Activated CD8-positive, alpha-beta T cell treated with anti-CD3 and anti-CD28 coated beads for 36 hours (primary cell): ENCODE measurements at regions not wholly inside any gene's neighbourhood (a gene's known extent, or its start where the extent isn't known, plus 50 kb on each side); places are given as distances from the start of the nearest gene placed in this dataset.

Experiments
- ATAC-seq: fragments of 200-7000 bp; cut with Tn5 transposase; one replicate; pipeline ENCODE4 v1.10.0; 2021; ENCODE audit warnings: mild to moderate bottlenecking, moderate library complexity
- CTCF ChIA-PET: fragments of 350-600 bp; sonication (Branson Sonifier 250); formaldehyde crosslinking; loops from one replicate; lab custom pipeline; 2021; ENCODE audit warnings: antibody characterized with exemption; lab: Charles Lee
- POLR2A ChIA-PET: fragments of 350-600 bp; sonication (Branson Sonifier 250); formaldehyde crosslinking; loops from one replicate; lab custom pipeline; 2021; ENCODE audit warnings: antibody characterized with exemption; lab: Charles Lee
- DNase-seq: peaks from one replicate; pipeline ENCODE4 v3.0.0-alpha.2; 2020
- H3K27ac Mint-ChIP-seq: one replicate; pipeline ENCODE4 v1.8.0; 2021; ENCODE audit warnings: mild to moderate bottlenecking, mixed read lengths
- H3K27me3 Mint-ChIP-seq: one replicate; pipeline ENCODE4 v1.8.0; 2021; ENCODE audit warnings: mixed read lengths
- H3K36me3 Mint-ChIP-seq: one replicate; pipeline ENCODE4 v1.8.0; 2021; ENCODE audit warnings: low read depth, mixed read lengths
- H3K4me1 Mint-ChIP-seq: one replicate; pipeline ENCODE4 v1.8.0; 2021; ENCODE audit warnings: low read depth, mixed read lengths
- H3K4me3 Mint-ChIP-seq: one replicate; pipeline ENCODE4 v1.8.0; 2021; ENCODE audit warnings: mild to moderate bottlenecking, moderate library complexity, mixed read lengths
- H3K9me3 Mint-ChIP-seq: one replicate; pipeline ENCODE4 v1.8.0; 2021; ENCODE audit warnings: mixed read lengths
- CTCF ChIP-seq: fragments of 200-600 bp; IDR thresholded peaks from one replicate; pipeline ENCODE4 v1.8.0; 2022; ENCODE audit warnings: antibody characterized with exemption, mild to moderate bottlenecking
- intact Hi-C: fragments of 100-400 bp; cut with micrococcal nuclease; formaldehyde crosslinking; loops from one replicate; pipeline ENCODE4 v1.10.0; 2022

DNA sequence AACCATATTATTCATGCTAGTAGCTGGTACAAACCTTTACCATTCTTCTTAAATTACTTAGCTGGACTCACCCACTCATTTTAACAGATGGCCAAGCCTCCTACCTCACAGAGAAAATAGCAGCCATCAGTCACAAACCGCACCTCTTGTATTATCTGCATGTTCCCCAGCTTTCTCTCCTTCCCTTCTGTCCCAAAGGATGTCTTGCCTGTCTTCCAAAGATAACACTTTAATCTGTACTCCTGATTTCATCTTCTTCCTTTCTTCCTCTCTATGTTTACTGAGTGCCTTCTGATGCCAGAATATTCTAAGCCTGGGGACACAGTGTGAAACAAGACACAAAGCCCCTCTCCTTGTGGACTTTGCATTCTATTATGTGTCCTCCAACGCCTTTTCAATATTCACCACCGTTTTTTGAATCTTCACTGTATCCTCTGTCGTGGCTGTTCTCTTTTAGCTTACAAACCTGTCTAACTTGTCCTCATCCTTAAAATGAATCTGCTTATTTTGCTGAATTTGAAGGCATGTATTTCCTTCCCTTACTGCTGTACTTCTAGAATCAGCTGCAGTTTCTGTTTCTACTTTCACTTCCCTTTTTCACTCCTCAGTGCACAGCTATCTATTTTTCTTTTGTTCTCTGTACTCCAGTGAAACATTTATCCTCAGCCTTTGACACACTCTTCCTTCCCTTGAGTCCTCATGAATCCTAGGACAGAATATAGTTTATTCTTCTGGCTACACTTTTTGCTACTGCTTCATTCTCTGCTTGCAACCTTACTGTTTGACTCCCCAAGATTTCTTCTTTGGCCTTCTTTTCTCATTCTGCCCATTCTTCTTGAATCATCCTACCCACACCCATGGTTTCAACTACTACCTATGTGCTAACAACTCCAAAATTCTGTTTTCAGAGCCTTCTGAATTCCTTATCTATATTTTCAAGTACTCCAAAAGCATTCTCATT is 216.9 kb upstream of the SAMSN1 start:
- Mint-ChIP-seq H3K9me3 (peaks cover 4% of the 10 kb centered on the region), H3K4me3 (no peak overlapping the region), H3K36me3 (no peaks in the 10 kb centered on the region), H3K4me1 (peaks cover 7% of the 10 kb centered on the region), H3K27ac (no peak overlapping the region), H3K27me3 (no peaks in the 10 kb centered on the region)
- peak; percentile 90 for ATAC-seq
- intact Hi-C loops: no loop called here
- TF ChIP-seq CTCF: no peak
- CTCF ChIA-PET: interaction anchor here (0.8 to 1.6 kb wide), 8 partner anchors 9 to 790 kb away, joined by 3 to 6 read pairs (median 4); no protein-coding TSS in a partner anchor
- POLR2A ChIA-PET: interaction anchor here (1.1 kb wide), 1 partner anchor 27 kb away, joined by 4 read pairs; no protein-coding TSS in a partner anchor
- DNase-seq: no peak

DNA sequence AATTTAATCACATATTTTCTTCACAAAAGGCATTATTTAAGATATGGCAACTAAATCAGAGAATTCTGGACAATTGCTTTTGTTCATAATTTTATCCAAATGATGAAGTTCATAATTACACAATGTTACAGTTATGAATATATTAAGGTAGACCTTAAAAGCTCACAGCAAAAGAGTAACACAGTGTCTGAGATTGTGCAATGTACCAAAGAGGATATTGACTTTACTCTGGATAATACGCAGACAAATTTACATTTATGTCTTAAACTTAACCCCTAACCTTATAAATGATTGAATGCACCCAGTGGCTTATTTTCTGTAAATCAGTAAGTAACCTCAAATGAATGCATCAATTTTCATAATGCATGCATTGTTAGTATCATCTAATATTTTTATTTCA is 216.2 kb upstream of the SAMSN1 start:
- Mint-ChIP-seq H3K4me1 (peaks cover 7% of the 10 kb centered on the region), H3K36me3 (no peaks in the 10 kb centered on the region), H3K27me3 (no peaks in the 10 kb centered on the region), H3K4me3 (no peak overlapping the region), H3K27ac (no peak overlapping the region), H3K9me3 (peaks cover 4% of the 10 kb centered on the region)
- intact Hi-C loops: no loop called here
- ChIA-PET POLR2A (interaction anchor here (1.1 kb wide), 1 partner anchor 26 kb away, joined by 4 read pairs; no protein-coding TSS in a partner anchor), CTCF (interaction anchor here (1.0 to 1.6 kb wide), 5 partner anchors 9 to 128 kb away, joined by 4 to 6 read pairs (median 5); no protein-coding TSS in a partner anchor)
- no peak for TF ChIP-seq CTCF
- DNase-seq (no peak), ATAC-seq (no peak)

- peaks cover 2% of the 10 kb centered on the region for H3K9me3 Mint-ChIP-seq
- no peak overlapping the region for H3K27ac Mint-ChIP-seq
- TF ChIP-seq CTCF: no peak
- ATAC-seq (no peak), DNase-seq (no peak)
- ChIA-PET CTCF (no interaction called here), POLR2A (no interaction called here)
- no peaks in the 10 kb centered on the region for H3K36me3 Mint-ChIP-seq
- no peaks in the 10 kb centered on the region for H3K27me3 Mint-ChIP-seq
- intact Hi-C loops: no loop called here
- no peak overlapping the region for H3K4me3 Mint-ChIP-seq
- peaks cover 7% of the 10 kb centered on the region for H3K4me1 Mint-ChIP-seq
These were observed 213.2 kb upstream of the SAMSN1 start for GRCh38 chr21:14759285-14759684.

DNA sequence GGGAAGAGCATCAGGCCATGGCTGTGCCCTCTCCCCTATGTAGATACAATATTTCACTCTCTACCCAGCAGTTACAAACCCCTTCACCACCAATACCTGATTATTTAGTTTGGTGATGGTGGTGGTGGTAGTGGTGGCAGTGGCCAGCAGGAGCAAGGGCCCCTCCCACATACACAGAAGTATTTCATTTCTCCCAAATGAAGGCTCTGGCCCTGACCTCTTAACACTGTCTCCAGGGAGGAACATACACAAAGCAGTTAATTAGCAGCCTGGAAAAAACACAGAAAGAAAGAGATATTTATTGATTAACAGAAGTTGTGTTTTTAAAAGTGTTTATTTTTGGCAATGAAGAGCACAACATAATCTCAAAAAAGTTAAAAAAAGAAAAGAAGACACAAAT is 212.7 kb upstream of the SAMSN1 start:
- CTCF ChIA-PET: no interaction called here
- DNase-seq (no peak), ATAC-seq (no peak)
- no peak overlapping the region for H3K27ac Mint-ChIP-seq
- no peak for TF ChIP-seq CTCF
- intact Hi-C loops: no loop called here
- no peak overlapping the region for H3K4me3 Mint-ChIP-seq
- H3K27me3 Mint-ChIP-seq: no peaks in the 10 kb centered on the region
- H3K9me3 Mint-ChIP-seq: peaks cover 2% of the 10 kb centered on the region
- no peaks in the 10 kb centered on the region for H3K36me3 Mint-ChIP-seq
- H3K4me1 Mint-ChIP-seq: peaks cover 7% of the 10 kb centered on the region
- POLR2A ChIA-PET: no interaction called here
